C4-2B (cell line): ENCODE measurements at regions not wholly inside any gene's neighbourhood (a gene's known extent, or its start where the extent isn't known, plus 50 kb on each side); places are given as distances from the start of the nearest gene placed in this dataset.

Experiments used
- ZFX ChIP-seq: fragments of 450-650 bp; IDR thresholded peaks from 2 replicates; pipeline ENCODE4 v1.6.1; 2017
- TF ChIP-seq, protein P1 (sequence below): fragments of 450-650 bp; conservative IDR thresholded peaks from 2 replicates; pipeline ENCODE4 v1.5.1; 2017; ENCODE audit warnings: mild to moderate bottlenecking

DNA sequence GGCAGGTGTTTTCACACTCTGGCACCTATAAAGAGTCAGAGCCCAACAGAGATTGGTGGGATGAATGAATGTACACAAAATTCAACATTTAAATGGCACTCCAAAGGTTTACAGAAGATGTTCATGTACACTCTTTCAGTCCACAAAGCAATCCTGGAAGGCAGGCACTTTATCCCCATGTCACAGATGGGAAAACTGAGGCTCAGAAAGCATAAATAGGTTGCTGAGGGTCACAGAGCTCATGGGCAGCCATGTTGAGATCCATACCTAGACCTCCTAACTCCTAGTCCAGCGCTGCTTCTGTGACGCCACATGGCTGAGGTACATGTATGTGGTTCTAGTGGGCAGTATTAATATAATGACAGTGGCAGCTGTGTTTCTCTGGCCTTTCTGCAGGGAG lies 157.7 kb upstream of the LHX1 start:
- TF ChIP-seq, protein P1, sequence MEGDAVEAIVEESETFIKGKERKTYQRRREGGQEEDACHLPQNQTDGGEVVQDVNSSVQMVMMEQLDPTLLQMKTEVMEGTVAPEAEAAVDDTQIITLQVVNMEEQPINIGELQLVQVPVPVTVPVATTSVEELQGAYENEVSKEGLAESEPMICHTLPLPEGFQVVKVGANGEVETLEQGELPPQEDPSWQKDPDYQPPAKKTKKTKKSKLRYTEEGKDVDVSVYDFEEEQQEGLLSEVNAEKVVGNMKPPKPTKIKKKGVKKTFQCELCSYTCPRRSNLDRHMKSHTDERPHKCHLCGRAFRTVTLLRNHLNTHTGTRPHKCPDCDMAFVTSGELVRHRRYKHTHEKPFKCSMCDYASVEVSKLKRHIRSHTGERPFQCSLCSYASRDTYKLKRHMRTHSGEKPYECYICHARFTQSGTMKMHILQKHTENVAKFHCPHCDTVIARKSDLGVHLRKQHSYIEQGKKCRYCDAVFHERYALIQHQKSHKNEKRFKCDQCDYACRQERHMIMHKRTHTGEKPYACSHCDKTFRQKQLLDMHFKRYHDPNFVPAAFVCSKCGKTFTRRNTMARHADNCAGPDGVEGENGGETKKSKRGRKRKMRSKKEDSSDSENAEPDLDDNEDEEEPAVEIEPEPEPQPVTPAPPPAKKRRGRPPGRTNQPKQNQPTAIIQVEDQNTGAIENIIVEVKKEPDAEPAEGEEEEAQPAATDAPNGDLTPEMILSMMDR: no peak
- no peak for TF ChIP-seq ZFX
